ENCODE measurements at regions not wholly inside any gene's neighbourhood (a gene's known extent, or its start where the extent isn't known, plus 50 kb on each side); places are given as distances from the start of the nearest gene placed in this dataset.

DNA sequence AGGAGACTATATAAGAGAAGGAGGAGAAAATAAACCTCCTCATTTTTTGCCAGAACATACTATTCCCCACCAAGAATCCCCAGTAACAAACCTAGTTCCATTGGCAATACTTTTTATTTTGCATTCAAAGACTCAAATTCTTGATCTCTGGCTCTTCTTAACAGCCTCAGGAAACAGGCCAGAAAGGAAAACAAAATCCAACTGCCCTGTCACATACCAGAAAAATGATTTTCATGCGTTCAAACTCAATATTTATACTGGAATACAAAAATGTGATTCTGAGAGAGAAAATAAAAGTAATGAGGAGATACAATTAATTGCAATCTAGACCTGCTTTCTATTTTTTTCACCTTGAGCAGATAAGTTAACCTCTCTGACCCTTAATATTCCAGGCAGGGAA is 435.9 kb upstream of the AUTS2 start (continued):
- no peak for TF ChIP-seq TCF12 (IDR thresholded peaks at IDR 0.05; ENCODE audit: low read depth, low read length)
- no peak for TF ChIP-seq RNF2 (IDR thresholded peaks at IDR 0.05; ENCODE audit: borderline replicate concordance, low read depth, low read length, missing control alignments, poor library complexity, severe bottlenecking)
- TF ChIP-seq CBX8 (IDR thresholded peaks at IDR 0.05; ENCODE audit: borderline replicate concordance, low read depth, low read length): no peak
- TF ChIP-seq NRF1 (IDR thresholded peaks at IDR 0.05; ENCODE audit: low read depth, low read length): no peak
- no peak for TF ChIP-seq SP4 (IDR thresholded peaks at IDR 0.05; ENCODE audit: low read length)
- no peak for TF ChIP-seq FOSL1 (IDR thresholded peaks at IDR 0.05; ENCODE audit: insufficient read depth, low read depth, low read length)
- TF ChIP-seq TBP (IDR thresholded peaks at IDR 0.05; ENCODE audit: low read depth, low read length): no peak

Measured in H1 (cell line).